ENCODE measurements at regions not wholly inside any gene's neighbourhood (a gene's known extent, or its start where the extent isn't known, plus 50 kb on each side); places are given as distances from the start of the nearest gene placed in this dataset.

- H3K36me3 ChIP-seq (ENCODE audit: control insufficient read depth, insufficient read depth, low read length): no peaks in the 10 kb centered on the region
- TF ChIP-seq CTCF (IDR thresholded peaks at IDR 0.05; ENCODE audit: insufficient read depth, low read length, poor library complexity, severe bottlenecking): no peak
- no peaks in the 10 kb centered on the region for H3K27me3 ChIP-seq (replicated peaks; ENCODE audit: control insufficient read depth, insufficient read depth, low read length)
- DNase-seq (ENCODE audit: extremely low read depth, insufficient read length): no peak
- H3K4me3 ChIP-seq (replicated peaks; ENCODE audit: low read depth, low read length): no peak overlapping the region
Observed at GRCh38 chr12:90301095-90301494, 592.5 kb upstream of the ATP2B1 start.

GRCh38 chr12:90299666-90300065, 591.0 kb upstream of the ATP2B1 start:
- TF ChIP-seq CTCF (IDR thresholded peaks at IDR 0.05; ENCODE audit: insufficient read depth, low read length, poor library complexity, severe bottlenecking): no peak
- Histone ChIP-seq H3K4me3 (replicated peaks; ENCODE audit: low read depth, low read length) (no peak overlapping the region), H3K36me3 (ENCODE audit: control insufficient read depth, insufficient read depth, low read length) (no peaks in the 10 kb centered on the region), H3K27me3 (replicated peaks; ENCODE audit: control insufficient read depth, insufficient read depth, low read length) (no peaks in the 10 kb centered on the region)
- no peak for DNase-seq (ENCODE audit: extremely low read depth, insufficient read length)

GRCh38 chr12:90299121-90299520, 590.5 kb upstream of the ATP2B1 start:
- DNase-seq (ENCODE audit: extremely low read depth, insufficient read length): peak; percentile 46
- no peak overlapping the region for H3K4me3 ChIP-seq (replicated peaks; ENCODE audit: low read depth, low read length)
- no peaks in the 10 kb centered on the region for H3K36me3 ChIP-seq (ENCODE audit: control insufficient read depth, insufficient read depth, low read length)
- H3K27me3 ChIP-seq (replicated peaks; ENCODE audit: control insufficient read depth, insufficient read depth, low read length): no peaks in the 10 kb centered on the region
- no peak for TF ChIP-seq CTCF (IDR thresholded peaks at IDR 0.05; ENCODE audit: insufficient read depth, low read length, poor library complexity, severe bottlenecking)

- Histone ChIP-seq H3K4me3 (replicated peaks; ENCODE audit: low read depth, low read length) (no peak overlapping the region), H3K36me3 (ENCODE audit: control insufficient read depth, insufficient read depth, low read length) (no peaks in the 10 kb centered on the region), H3K27me3 (replicated peaks; ENCODE audit: control insufficient read depth, insufficient read depth, low read length) (no peaks in the 10 kb centered on the region)
- DNase-seq (ENCODE audit: extremely low read depth, insufficient read length): no peak
- TF ChIP-seq CTCF (IDR thresholded peaks at IDR 0.05; ENCODE audit: insufficient read depth, low read length, poor library complexity, severe bottlenecking): no peak
Observed at GRCh38 chr12:90298289-90298948, 589.8 kb upstream of the ATP2B1 start.

- H3K4me3 ChIP-seq (replicated peaks; ENCODE audit: low read depth, low read length): no peak overlapping the region
- TF ChIP-seq CTCF (IDR thresholded peaks at IDR 0.05; ENCODE audit: insufficient read depth, low read length, poor library complexity, severe bottlenecking): no peak
- no peaks in the 10 kb centered on the region for H3K36me3 ChIP-seq (ENCODE audit: control insufficient read depth, insufficient read depth, low read length)
- H3K27me3 ChIP-seq (replicated peaks; ENCODE audit: control insufficient read depth, insufficient read depth, low read length): no peaks in the 10 kb centered on the region
- DNase-seq (ENCODE audit: extremely low read depth, insufficient read length): no peak
Observed at GRCh38 chr12:90295858-90296257, 587.2 kb upstream of the ATP2B1 start.

GRCh38 chr12:90292183-90292582, 583.5 kb upstream of the ATP2B1 start:
- DNase-seq (ENCODE audit: extremely low read depth, insufficient read length): no peak
- no peak for TF ChIP-seq CTCF (IDR thresholded peaks at IDR 0.05; ENCODE audit: insufficient read depth, low read length, poor library complexity, severe bottlenecking)

More at GRCh38 chr12:90292183-90292582, 583.5 kb upstream of the ATP2B1 start:
- H3K27me3 ChIP-seq (replicated peaks; ENCODE audit: control insufficient read depth, insufficient read depth, low read length): no peaks in the 10 kb centered on the region
- no peaks in the 10 kb centered on the region for H3K36me3 ChIP-seq (ENCODE audit: control insufficient read depth, insufficient read depth, low read length)
- no peak overlapping the region for H3K4me3 ChIP-seq (replicated peaks; ENCODE audit: low read depth, low read length)
